Ishikawa (cell line): ENCODE measurements at regions not wholly inside any gene's neighbourhood (a gene's known extent, or its start where the extent isn't known, plus 50 kb on each side); places are given as distances from the start of the nearest gene placed in this dataset.

Experiments used
- MAX ChIP-seq: IDR thresholded peaks from 2 replicates; pipeline ENCODE4 v1.6.1; 2012
- REST ChIP-seq: IDR thresholded peaks from 2 replicates; pipeline ENCODE4 v1.6.1; 2012; ENCODE audit warnings: low read depth, mild to moderate bottlenecking
- TAF1 ChIP-seq: IDR thresholded peaks from 2 replicates; pipeline ENCODE4 v1.6.1; 2012; ENCODE audit warnings: low read depth, mild to moderate bottlenecking

- TF ChIP-seq MAX (no peak), REST (no peak), TAF1 (no peak)
These were observed 163.2 kb downstream of the DKK1 start for GRCh38 chr10:52477305-52477704.
